Naive thymus-derived CD4-positive, alpha-beta T cell (primary cell): ENCODE measurements at regions not wholly inside any gene's neighbourhood (a gene's known extent, or its start where the extent isn't known, plus 50 kb on each side); places are given as distances from the start of the nearest gene placed in this dataset.

ENCODE experiments used
- ATAC-seq: fragments of 150-1000 bp; cut with Tn5 transposase; 2 replicates; pipeline ENCODE4 v1.10.0; 2021; ENCODE audit warnings: mild to moderate bottlenecking, moderate library complexity
- CTCF ChIA-PET: fragments of 350-600 bp; sonication (Branson Sonifier 250); formaldehyde crosslinking; loops from one replicate; lab custom pipeline; 2021; ENCODE audit warnings: antibody characterized with exemption; lab: Charles Lee
- POLR2A ChIA-PET: fragments of 350-600 bp; sonication (Branson Sonifier 250); formaldehyde crosslinking; loops from one replicate; lab custom pipeline; 2021; ENCODE audit warnings: antibody characterized with exemption, inconsistent platforms; lab: Charles Lee
- DNase-seq, 9 donors: peaks; one replicate each; pipeline versions ENCODE4 v3.0.0 to v3.0.0-alpha.2; 2020 to 2022; ENCODE audit warnings: mixed read lengths in 1 of 9
- H3K27ac ChIP-seq: one replicate; pipeline ENCODE4 v1.7.0; 2013; ENCODE audit warnings: mild to moderate bottlenecking, low read depth, low read length, moderate library complexity
- H3K27me3 ChIP-seq, 2 donors: one replicate each; pipeline ENCODE4 v1.7.0; 2013; ENCODE audit warnings: low read length in 2 of 2, mild to moderate bottlenecking in 2 of 2, moderate library complexity in 2 of 2; ENCODE audit not compliant: control insufficient read depth in 2 of 2, insufficient read depth in 2 of 2
- H3K36me3 ChIP-seq, 3 experiments: 1 replicate in 2 of 3; 2 replicates in 1 of 3; pipeline ENCODE4 v1.7.0; 2013; ENCODE audit warnings: low read length in 3 of 3, mild to moderate bottlenecking in 3 of 3, moderate library complexity in 1 of 3; ENCODE audit not compliant: insufficient read depth in 3 of 3, control insufficient read depth in 2 of 3
- H3K4me1 ChIP-seq, 2 donors: one replicate each; pipeline ENCODE4 v1.7.0; 2013; ENCODE audit warnings: low read length in 2 of 2, mild to moderate bottlenecking in 2 of 2, moderate library complexity in 1 of 2; ENCODE audit not compliant: control insufficient read depth in 2 of 2, insufficient read depth in 2 of 2
- H3K4me3 ChIP-seq: 2 replicates; pipeline ENCODE4 v1.7.0; 2013; ENCODE audit warnings: mild to moderate bottlenecking, low read length
- H3K9me3 ChIP-seq, 3 experiments: 1 replicate in 2 of 3; 2 replicates in 1 of 3; pipeline ENCODE4 v1.7.0; 2013; ENCODE audit warnings: low read length in 3 of 3; ENCODE audit not compliant: control insufficient read depth in 2 of 3
- H3K27ac Mint-ChIP-seq, 9 donors: one replicate each; pipeline ENCODE4 v1.8.0; 2020 to 2022; ENCODE audit warnings: mixed read lengths in 9 of 9, mild to moderate bottlenecking in 8 of 9, moderate library complexity in 5 of 9, inconsistent platforms in 2 of 9
- H3K27me3 Mint-ChIP-seq, 5 donors: one replicate each; pipeline ENCODE4 v1.8.0; 2021 to 2022; ENCODE audit warnings: mixed read lengths in 5 of 5, mild to moderate bottlenecking in 1 of 5
- H3K36me3 Mint-ChIP-seq, 5 donors: one replicate each; pipeline ENCODE4 v1.8.0; 2020 to 2022; ENCODE audit warnings: mixed read lengths in 5 of 5, mild to moderate bottlenecking in 3 of 5, inconsistent platforms in 1 of 5
- H3K4me1 Mint-ChIP-seq, 7 donors: one replicate each; pipeline ENCODE4 v1.8.0; 2020 to 2022; ENCODE audit warnings: mixed read lengths in 7 of 7, mild to moderate bottlenecking in 3 of 7, inconsistent platforms in 1 of 7
- H3K4me3 Mint-ChIP-seq, 10 donors: one replicate each; pipeline ENCODE4 v1.8.0; 2020 to 2022; ENCODE audit warnings: mild to moderate bottlenecking in 10 of 10, mixed read lengths in 10 of 10, moderate library complexity in 6 of 10, inconsistent platforms in 2 of 10
- H3K9me3 Mint-ChIP-seq, 11 donors: one replicate each; pipeline ENCODE4 v1.8.0; 2020 to 2022; ENCODE audit warnings: mixed read lengths in 11 of 11, mild to moderate bottlenecking in 4 of 11, inconsistent platforms in 1 of 11, moderate library complexity in 1 of 11
- intact Hi-C, 2 donors: fragments of 100-400 bp; cut with micrococcal nuclease; formaldehyde crosslinking; loops; one replicate each; pipeline ENCODE4 v1.15.1; 2023

DNA sequence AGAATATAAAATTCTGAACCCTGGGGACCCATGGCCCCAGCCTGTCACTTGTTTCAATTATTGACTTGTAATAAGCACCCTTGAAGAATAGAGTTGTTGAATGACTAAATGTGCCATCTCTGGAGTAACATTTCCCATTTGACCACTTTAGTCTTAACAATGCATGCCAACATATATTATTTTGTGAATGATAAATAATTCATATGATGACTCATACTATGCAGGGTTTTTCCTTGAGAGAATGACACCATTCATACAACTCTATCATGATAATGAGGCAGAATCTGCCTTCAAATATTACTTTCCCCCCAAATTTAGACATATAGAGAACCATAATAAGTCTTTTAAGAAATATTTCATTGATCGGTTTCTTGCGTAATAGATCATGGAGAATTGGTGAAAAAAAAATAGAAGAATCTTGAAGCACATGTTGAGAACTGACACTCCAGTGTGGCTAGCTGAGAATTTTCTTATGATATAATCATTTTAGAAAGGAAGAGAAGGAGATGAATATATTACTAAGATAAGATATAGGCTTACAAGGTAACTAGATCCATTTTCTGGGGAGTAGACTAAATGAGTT, 404.5 kb downstream of the GRXCR1 start:
- Histone ChIP-seq H3K4me1 (no peaks in the 10 kb centered on the region), H3K36me3 (no peaks in the 10 kb centered on the region), H3K4me3 (no peak overlapping the region), H3K9me3 (peaks cover 0 to 4% (median 0%) of the 10 kb centered on the region in 3 experiments), H3K27me3 (no peaks in the 10 kb centered on the region), H3K27ac (no peak overlapping the region)
- no peaks in the 10 kb centered on the region for H3K27me3 Mint-ChIP-seq
- no peak overlapping the region for H3K27ac Mint-ChIP-seq
- CTCF ChIA-PET = no interaction called here
- H3K9me3 Mint-ChIP-seq = peaks cover 0 to 20% (median 9%) of the 10 kb centered on the region in 11 donors
- POLR2A ChIA-PET = no interaction called here
- DNase-seq = no peak
- no peak for ATAC-seq
- H3K4me3 Mint-ChIP-seq = no peak overlapping the region
- H3K36me3 Mint-ChIP-seq = no peaks in the 10 kb centered on the region
- intact Hi-C loops = no loop called here
- H3K4me1 Mint-ChIP-seq = no peaks in the 10 kb centered on the region

DNA sequence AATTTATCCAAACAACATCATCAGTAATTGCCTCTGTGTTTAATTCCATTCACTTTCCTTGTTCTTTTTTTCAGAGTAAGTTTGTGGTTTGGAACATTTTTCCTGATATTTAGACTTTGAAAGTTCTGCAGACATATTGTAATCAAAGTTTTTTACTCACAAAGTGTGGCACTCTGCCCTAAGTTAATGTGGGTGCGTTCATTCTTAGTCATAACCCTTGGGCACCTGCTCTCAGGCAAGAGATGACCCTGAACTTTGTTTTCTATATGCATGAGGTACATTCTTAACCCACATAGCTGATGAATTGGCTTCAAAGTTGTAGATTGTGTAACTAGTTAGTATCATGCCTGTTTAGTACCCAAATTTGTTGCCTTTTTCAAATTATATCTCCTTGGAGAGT, 424.3 kb downstream of the GRXCR1 start:
- Mint-ChIP-seq H3K9me3 (peaks cover 0 to 10% (median 6%) of the 10 kb centered on the region in 11 donors), H3K4me3 (no peak overlapping the region), H3K36me3 (no peaks in the 10 kb centered on the region), H3K27me3 (no peaks in the 10 kb centered on the region), H3K27ac (no peak overlapping the region), H3K4me1 (no peaks in the 10 kb centered on the region)
- H3K4me3 ChIP-seq = no peak overlapping the region
- H3K27me3 ChIP-seq = no peaks in the 10 kb centered on the region
- ATAC-seq (no peak), DNase-seq (no peak)
- no peaks in the 10 kb centered on the region for H3K4me1 ChIP-seq
- H3K27ac ChIP-seq = no peak overlapping the region
- peaks cover 0 to 7% (median 0%) of the 10 kb centered on the region in 3 experiments for H3K9me3 ChIP-seq
- intact Hi-C loops = no loop called here
- no peaks in the 10 kb centered on the region for H3K36me3 ChIP-seq
- POLR2A ChIA-PET = no interaction called here
- CTCF ChIA-PET = no interaction called here

GRCh38 chr4:43325220-43325967, 432.9 kb downstream of the GRXCR1 start:
- no peaks in the 10 kb centered on the region for H3K27me3 Mint-ChIP-seq
- POLR2A ChIA-PET = no interaction called here
- Histone ChIP-seq H3K4me1 (no peaks in the 10 kb centered on the region), H3K27me3 (no peaks in the 10 kb centered on the region), H3K4me3 (no peak overlapping the region), H3K36me3 (no peaks in the 10 kb centered on the region), H3K27ac (no peak overlapping the region), H3K9me3 (no peaks in the 10 kb centered on the region)
- peaks cover 0 to 12% (median 4%) of the 10 kb centered on the region in 11 donors for H3K9me3 Mint-ChIP-seq
- H3K36me3 Mint-ChIP-seq = peaks cover 0 to 2% (median 0%) of the 10 kb centered on the region in 5 donors
- H3K4me3 Mint-ChIP-seq = no peak overlapping the region
- intact Hi-C loops = no loop called here
- ATAC-seq (no peak), DNase-seq (no peak)
- CTCF ChIA-PET = no interaction called here
- H3K27ac Mint-ChIP-seq = no peak overlapping the region
- H3K4me1 Mint-ChIP-seq = no peaks in the 10 kb centered on the region

DNA sequence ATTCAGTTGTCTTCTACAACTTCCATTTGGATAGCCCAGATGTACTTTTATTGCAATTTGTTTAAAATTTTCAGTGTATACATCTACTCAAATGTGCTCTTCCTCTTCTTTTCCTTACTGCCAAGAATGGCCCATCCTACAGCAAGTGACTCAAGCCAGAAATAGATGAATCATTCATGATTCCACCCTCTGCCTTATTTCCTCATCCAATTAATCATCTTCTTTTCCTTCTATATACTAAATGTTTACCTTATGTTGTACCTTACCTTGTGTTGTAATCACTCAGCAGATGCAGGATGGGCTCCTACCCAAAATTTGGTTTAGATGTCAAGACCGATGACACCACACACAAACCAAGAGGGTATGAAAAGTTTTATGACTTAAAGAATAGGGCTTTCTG, 437.8 kb downstream of the GRXCR1 start:
- ChIA-PET CTCF (no interaction called here), POLR2A (interaction anchor here (0.7 kb wide), 1 partner anchor 34 kb away, joined by 3 read pairs; no protein-coding TSS in a partner anchor)
- no peaks in the 10 kb centered on the region for H3K27me3 Mint-ChIP-seq
- no peak overlapping the region for H3K27ac ChIP-seq
- no peaks in the 10 kb centered on the region for H3K9me3 ChIP-seq
- peaks cover 0 to 24% (median 5%) of the 10 kb centered on the region in 11 donors for H3K9me3 Mint-ChIP-seq
- intact Hi-C loops = no loop called here
- ATAC-seq (no peak), DNase-seq (no peak)
- no peaks in the 10 kb centered on the region for H3K36me3 ChIP-seq
- H3K27ac Mint-ChIP-seq = no peak overlapping the region
- no peak overlapping the region for H3K4me3 Mint-ChIP-seq
- H3K4me1 ChIP-seq = no peaks in the 10 kb centered on the region
- no peaks in the 10 kb centered on the region for H3K4me1 Mint-ChIP-seq
- H3K27me3 ChIP-seq = no peaks in the 10 kb centered on the region
- H3K36me3 Mint-ChIP-seq = peaks cover 0 to 4% (median 0%) of the 10 kb centered on the region in 5 donors
- no peak overlapping the region for H3K4me3 ChIP-seq

GRCh38 chr4:43331226-43332051, 438.9 kb downstream of the GRXCR1 start:
- intact Hi-C loops = no loop called here
- ChIA-PET POLR2A (no interaction called here), CTCF (no interaction called here)
- no peaks in the 10 kb centered on the region for H3K9me3 ChIP-seq
- no peak for DNase-seq
- no peaks in the 10 kb centered on the region for H3K27me3 Mint-ChIP-seq
- H3K4me3 ChIP-seq = no peak overlapping the region
- H3K27me3 ChIP-seq = no peaks in the 10 kb centered on the region
- no peak overlapping the region for H3K4me3 Mint-ChIP-seq
- no peaks in the 10 kb centered on the region for H3K4me1 ChIP-seq
- H3K36me3 ChIP-seq = no peaks in the 10 kb centered on the region
- ATAC-seq = no peak
- H3K36me3 Mint-ChIP-seq = peaks cover 0 to 4% (median 0%) of the 10 kb centered on the region in 5 donors
- no peak overlapping the region for H3K27ac ChIP-seq
- H3K4me1 Mint-ChIP-seq = no peaks in the 10 kb centered on the region
- no peak overlapping the region for H3K27ac Mint-ChIP-seq
- peaks cover 0 to 25% (median 5%) of the 10 kb centered on the region in 11 donors for H3K9me3 Mint-ChIP-seq

GRCh38 chr4:43332052-43332425, 439.5 kb downstream of the GRXCR1 start:
- Histone ChIP-seq H3K9me3 (no peaks in the 10 kb centered on the region), H3K36me3 (no peaks in the 10 kb centered on the region), H3K4me1 (no peaks in the 10 kb centered on the region), H3K4me3 (no peak overlapping the region), H3K27me3 (no peaks in the 10 kb centered on the region), H3K27ac (no peak overlapping the region)
- CTCF ChIA-PET = no interaction called here
- DNase-seq (no peak), ATAC-seq (no peak)
- no peak overlapping the region for H3K27ac Mint-ChIP-seq
- POLR2A ChIA-PET = no interaction called here
- H3K4me1 Mint-ChIP-seq = no peaks in the 10 kb centered on the region
- H3K4me3 Mint-ChIP-seq = no peak overlapping the region
- intact Hi-C loops = no loop called here
- peaks cover 0 to 4% (median 0%) of the 10 kb centered on the region in 5 donors for H3K36me3 Mint-ChIP-seq
- H3K27me3 Mint-ChIP-seq = no peaks in the 10 kb centered on the region
- H3K9me3 Mint-ChIP-seq = peaks cover 0 to 31% (median 5%) of the 10 kb centered on the region in 11 donors
